ENCODE measurements at regions not wholly inside any gene's neighbourhood (a gene's known extent, or its start where the extent isn't known, plus 50 kb on each side); places are given as distances from the start of the nearest gene placed in this dataset.

- TF ChIP-seq CTCF (IDR thresholded peaks at IDR 0.05) (no peak), POLR2A (IDR thresholded peaks at IDR 0.05) (no peak)
These were observed 75.8 kb upstream of the WNT4 start for GRCh38 chr1:22218618-22219250.
